Tibial nerve (tissue), 4 donors: ENCODE measurements at regions not wholly inside any gene's neighbourhood (a gene's known extent, or its start where the extent isn't known, plus 50 kb on each side); places are given as distances from the start of the nearest gene placed in this dataset.

ENCODE experiments used
- CTCF ChIP-seq, 5 experiments: fragments of 200-600 bp in 3 of 5; fragments of 450-650 bp in 2 of 5; sonication (generic) in 3 of 5; IDR thresholded peaks; one replicate each; pipeline ENCODE4 v1.5.1; 2016 to 2019; ENCODE audit warnings: antibody characterized with exemption in 5 of 5, mild to moderate bottlenecking in 3 of 5, moderate library complexity in 2 of 5
- EP300 ChIP-seq, 2 donors: sonication (generic); formaldehyde crosslinking; IDR thresholded peaks; one replicate each; pipeline ENCODE4 v1.6.1; 2017; ENCODE audit warnings: antibody characterized with exemption in 2 of 2, mild to moderate bottlenecking in 1 of 2
- POLR2A ChIP-seq, 2 donors: fragments of 450-650 bp; IDR thresholded peaks; one replicate each; pipeline ENCODE4 v1.6.1; 2017; ENCODE audit warnings: antibody characterized with exemption in 2 of 2, mild to moderate bottlenecking in 2 of 2, moderate library complexity in 2 of 2

- no peak for TF ChIP-seq CTCF (IDR thresholded peaks at IDR 0.05)
- no peak for TF ChIP-seq POLR2A (IDR thresholded peaks at IDR 0.05)
- no peak for TF ChIP-seq EP300 (IDR thresholded peaks at IDR 0.05)
These were observed 1535.3 kb downstream of the EFNA5 start for GRCh38 chr5:106135473-106135872.
